ENCODE measurements at regions not wholly inside any gene's neighbourhood (a gene's known extent, or its start where the extent isn't known, plus 50 kb on each side); places are given as distances from the start of the nearest gene placed in this dataset.

DNA sequence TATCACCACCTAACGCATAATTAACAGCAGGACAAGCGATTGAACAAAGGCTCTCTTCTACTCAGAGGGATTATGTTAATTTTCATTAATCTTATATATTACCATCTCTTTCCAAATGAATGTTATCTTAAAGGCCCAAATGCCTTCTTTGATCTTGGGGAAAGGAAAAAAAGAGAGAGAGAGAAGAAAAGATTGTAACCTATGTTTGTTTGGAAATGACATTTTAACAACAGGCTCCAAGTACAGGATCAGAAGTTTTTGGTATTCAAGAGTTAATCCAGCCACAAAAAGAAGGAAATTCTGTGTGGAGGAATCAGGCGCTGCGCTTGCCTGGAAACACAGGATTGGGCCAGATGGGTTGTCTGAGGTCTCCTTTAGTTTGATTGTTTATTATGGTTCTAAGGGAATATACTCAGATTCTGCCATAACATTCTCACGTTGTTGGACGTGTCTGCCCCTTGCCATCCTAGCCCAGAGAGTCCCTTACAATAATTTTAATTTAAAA lies 100.7 kb upstream of the STX18 start:
- no peak overlapping the region for H3K4me3 ChIP-seq (ENCODE audit: low read length in 2 of 2)
- no peak for DNase-seq
- no peaks in the 10 kb centered on the region for H3K9me3 ChIP-seq (ENCODE audit: control insufficient read depth, low read length)
- H3K27ac ChIP-seq (ENCODE audit: low read depth in 1 of 2, low read length in 2 of 2): no peak overlapping the region
- intact Hi-C loops (cut with DNase I): no loop called here
- WGBS, 2 donors: 90 to 93% methylated on average over 6 of the region's 6 CpGs
- no peaks in the 10 kb centered on the region for H3K36me3 ChIP-seq (ENCODE audit: control insufficient read depth in 1 of 2, insufficient read depth in 2 of 2, low read length in 1 of 2)
- no peak for ATAC-seq (ENCODE audit: low FRiP score)
- H3K27me3 ChIP-seq (ENCODE audit: control insufficient read depth in 1 of 2, insufficient read depth in 2 of 2, low read length in 1 of 2): no peaks in the 10 kb centered on the region
- H3K4me1 ChIP-seq (ENCODE audit: control insufficient read depth in 1 of 2, insufficient read depth in 2 of 2, low read length in 2 of 2): no peaks in the 10 kb centered on the region

GRCh38 chr4:4641661-4642495 lies 100.0 kb upstream of the STX18 start:
- intact Hi-C loops (cut with DNase I): no loop called here
- H3K27ac ChIP-seq (ENCODE audit: low read depth in 1 of 2, low read length in 2 of 2): no peak overlapping the region
- no peaks in the 10 kb centered on the region for H3K36me3 ChIP-seq (ENCODE audit: control insufficient read depth in 1 of 2, insufficient read depth in 2 of 2, low read length in 1 of 2)
- WGBS, 2 donors: 79 to 83% methylated on average over 23 of the region's 23 CpGs
- H3K27me3 ChIP-seq (ENCODE audit: control insufficient read depth in 1 of 2, insufficient read depth in 2 of 2, low read length in 1 of 2): no peaks in the 10 kb centered on the region
- H3K4me1 ChIP-seq (ENCODE audit: control insufficient read depth in 1 of 2, insufficient read depth in 2 of 2, low read length in 2 of 2): no peaks in the 10 kb centered on the region
- no peak overlapping the region for H3K4me3 ChIP-seq (ENCODE audit: low read length in 2 of 2)
- no peaks in the 10 kb centered on the region for H3K9me3 ChIP-seq (ENCODE audit: control insufficient read depth, low read length)
- no peak for ATAC-seq (ENCODE audit: low FRiP score)
- no peak for DNase-seq

DNA sequence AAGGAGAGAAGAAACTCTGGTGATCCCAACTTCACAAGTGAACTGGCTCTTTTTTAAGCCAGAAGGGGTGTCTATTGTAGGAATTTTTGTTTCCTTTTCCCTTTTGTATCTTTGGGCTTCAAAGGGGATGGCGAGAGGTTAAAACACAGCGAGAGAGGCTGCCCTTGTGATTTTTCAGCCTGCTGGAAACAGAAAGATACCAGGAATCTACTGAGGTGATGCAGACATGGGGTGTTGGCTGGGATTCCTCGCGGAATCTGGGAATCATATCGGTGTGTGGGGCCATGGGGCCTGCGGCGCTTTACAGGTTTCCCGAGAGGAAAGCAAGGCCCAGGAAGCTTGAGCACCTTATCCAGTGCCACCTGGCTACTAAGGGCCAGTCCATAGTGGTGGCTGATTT lies 99.4 kb upstream of the STX18 start:
- Histone ChIP-seq H3K27me3 (ENCODE audit: control insufficient read depth in 1 of 2, insufficient read depth in 2 of 2, low read length in 1 of 2) (no peaks in the 10 kb centered on the region), H3K4me3 (ENCODE audit: low read length in 2 of 2) (no peak overlapping the region), H3K36me3 (ENCODE audit: control insufficient read depth in 1 of 2, insufficient read depth in 2 of 2, low read length in 1 of 2) (no peaks in the 10 kb centered on the region), H3K27ac (ENCODE audit: low read depth in 1 of 2, low read length in 2 of 2) (no peak overlapping the region), H3K4me1 (ENCODE audit: control insufficient read depth in 1 of 2, insufficient read depth in 2 of 2, low read length in 2 of 2) (no peaks in the 10 kb centered on the region), H3K9me3 (ENCODE audit: control insufficient read depth, low read length) (no peaks in the 10 kb centered on the region)
- 86 to 90% methylated on average over 8 of the region's 8 CpGs for WGBS, 2 donors
- no peak for DNase-seq
- no peak for ATAC-seq (ENCODE audit: low FRiP score)
- intact Hi-C loops (cut with DNase I): no loop called here

GRCh38 chr4:4640692-4641091 lies 98.8 kb upstream of the STX18 start:
- intact Hi-C loops (cut with DNase I): no loop called here
- Histone ChIP-seq H3K36me3 (ENCODE audit: control insufficient read depth in 1 of 2, insufficient read depth in 2 of 2, low read length in 1 of 2) (no peaks in the 10 kb centered on the region), H3K4me1 (ENCODE audit: control insufficient read depth in 1 of 2, insufficient read depth in 2 of 2, low read length in 2 of 2) (no peaks in the 10 kb centered on the region), H3K27ac (ENCODE audit: low read depth in 1 of 2, low read length in 2 of 2) (no peak overlapping the region), H3K27me3 (ENCODE audit: control insufficient read depth in 1 of 2, insufficient read depth in 2 of 2, low read length in 1 of 2) (no peaks in the 10 kb centered on the region), H3K4me3 (ENCODE audit: low read length in 2 of 2) (no peak overlapping the region), H3K9me3 (ENCODE audit: control insufficient read depth, low read length) (no peaks in the 10 kb centered on the region)
- no peak for ATAC-seq (ENCODE audit: low FRiP score)
- 36 to 72% methylated on average over 8 to 10 of the region's 10 CpGs for WGBS, 2 donors
- DNase-seq: no peak

GRCh38 chr4:4639370-4639769 lies 97.5 kb upstream of the STX18 start:
- Histone ChIP-seq H3K27ac (ENCODE audit: low read depth in 1 of 2, low read length in 2 of 2) (no peak overlapping the region), H3K4me1 (ENCODE audit: control insufficient read depth in 1 of 2, insufficient read depth in 2 of 2, low read length in 2 of 2) (no peaks in the 10 kb centered on the region), H3K27me3 (ENCODE audit: control insufficient read depth in 1 of 2, insufficient read depth in 2 of 2, low read length in 1 of 2) (no peaks in the 10 kb centered on the region), H3K4me3 (ENCODE audit: low read length in 2 of 2) (no peak overlapping the region), H3K9me3 (ENCODE audit: control insufficient read depth, low read length) (no peaks in the 10 kb centered on the region), H3K36me3 (ENCODE audit: control insufficient read depth in 1 of 2, insufficient read depth in 2 of 2, low read length in 1 of 2) (no peaks in the 10 kb centered on the region)
- intact Hi-C loops (cut with DNase I): no loop called here
- ATAC-seq (ENCODE audit: low FRiP score) (no peak), DNase-seq (no peak)
- WGBS, 2 donors: 76 to 83% methylated on average over 3 of the region's 3 CpGs

DNA sequence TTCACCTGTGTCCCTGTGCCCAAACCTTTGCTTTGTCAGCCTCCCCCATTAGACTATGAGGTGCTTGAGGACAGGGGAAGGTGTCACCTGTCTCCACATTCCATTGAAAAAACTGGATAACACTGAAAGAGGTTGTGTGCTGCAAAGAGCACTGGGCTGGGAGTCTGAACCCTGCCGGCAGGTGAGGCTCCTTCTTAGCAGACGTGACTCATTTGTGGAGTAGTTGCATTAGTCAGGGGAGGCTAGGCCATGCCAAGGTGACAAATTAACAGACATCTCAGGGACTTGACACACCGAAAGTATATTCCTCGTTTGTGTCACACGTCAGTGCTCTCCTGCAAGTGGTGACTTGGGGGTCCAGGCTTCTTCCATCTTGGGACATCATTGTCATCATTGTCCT lies 95.9 kb upstream of the STX18 start:
- H3K4me3 ChIP-seq (ENCODE audit: low read length in 2 of 2): no peak overlapping the region
- H3K27ac ChIP-seq (ENCODE audit: low read depth in 1 of 2, low read length in 2 of 2): no peak overlapping the region
- DNase-seq (no peak), ATAC-seq (ENCODE audit: low FRiP score) (no peak)
- no peaks in the 10 kb centered on the region for H3K36me3 ChIP-seq (ENCODE audit: control insufficient read depth in 1 of 2, insufficient read depth in 2 of 2, low read length in 1 of 2)
- 96 to 97% methylated on average over 5 of the region's 5 CpGs for WGBS, 2 donors
- no peaks in the 10 kb centered on the region for H3K4me1 ChIP-seq (ENCODE audit: control insufficient read depth in 1 of 2, insufficient read depth in 2 of 2, low read length in 2 of 2)
- H3K9me3 ChIP-seq (ENCODE audit: control insufficient read depth, low read length): no peaks in the 10 kb centered on the region
- H3K27me3 ChIP-seq (ENCODE audit: control insufficient read depth in 1 of 2, insufficient read depth in 2 of 2, low read length in 1 of 2): no peaks in the 10 kb centered on the region
- intact Hi-C loops (cut with DNase I): no loop called here

DNA sequence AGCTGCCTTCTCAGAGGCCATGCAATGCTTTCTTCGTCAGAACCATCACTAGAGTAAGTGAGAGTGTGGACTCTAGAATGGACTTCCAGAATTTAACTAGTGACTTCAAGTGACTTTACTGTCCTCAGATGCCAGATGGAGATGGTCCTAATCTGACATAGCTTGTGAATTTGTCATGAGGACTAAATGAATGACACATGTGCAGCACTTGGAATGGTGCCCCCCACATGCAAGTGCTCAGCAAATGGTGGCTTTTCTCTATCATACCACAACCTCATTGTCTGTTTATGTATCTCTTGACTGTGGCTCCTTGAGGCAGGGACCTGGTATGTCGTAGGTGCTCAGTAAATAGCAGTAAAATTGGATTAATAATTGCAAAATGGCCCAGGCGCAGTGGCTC lies 91.6 kb upstream of the STX18 start:
- no peak for DNase-seq
- no peak for ATAC-seq (ENCODE audit: low FRiP score)
- Histone ChIP-seq H3K4me3 (ENCODE audit: low read length in 2 of 2) (no peak overlapping the region), H3K9me3 (ENCODE audit: control insufficient read depth, low read length) (no peaks in the 10 kb centered on the region), H3K27me3 (ENCODE audit: control insufficient read depth in 1 of 2, insufficient read depth in 2 of 2, low read length in 1 of 2) (no peaks in the 10 kb centered on the region), H3K36me3 (ENCODE audit: control insufficient read depth in 1 of 2, insufficient read depth in 2 of 2, low read length in 1 of 2) (no peaks in the 10 kb centered on the region), H3K27ac (ENCODE audit: low read depth in 1 of 2, low read length in 2 of 2) (no peak overlapping the region), H3K4me1 (ENCODE audit: control insufficient read depth in 1 of 2, insufficient read depth in 2 of 2, low read length in 2 of 2) (no peaks in the 10 kb centered on the region)
- intact Hi-C loops (cut with DNase I): no loop called here
- 94 to 97% methylated on average over 3 of the region's 3 CpGs for WGBS, 2 donors

GRCh38 chr4:4631150-4631549 lies 89.3 kb upstream of the STX18 start:
- Histone ChIP-seq H3K27me3 (ENCODE audit: control insufficient read depth in 1 of 2, insufficient read depth in 2 of 2, low read length in 1 of 2) (no peaks in the 10 kb centered on the region), H3K9me3 (ENCODE audit: control insufficient read depth, low read length) (no peaks in the 10 kb centered on the region), H3K27ac (ENCODE audit: low read depth in 1 of 2, low read length in 2 of 2) (no peak overlapping the region), H3K4me3 (ENCODE audit: low read length in 2 of 2) (no peak overlapping the region), H3K36me3 (ENCODE audit: control insufficient read depth in 1 of 2, insufficient read depth in 2 of 2, low read length in 1 of 2) (peaks cover 0 to 1% of the 10 kb centered on the region in 2 donors), H3K4me1 (ENCODE audit: control insufficient read depth in 1 of 2, insufficient read depth in 2 of 2, low read length in 2 of 2) (no peaks in the 10 kb centered on the region)
- DNase-seq (no peak), ATAC-seq (ENCODE audit: low FRiP score) (no peak)
- intact Hi-C loops (cut with DNase I): no loop called here

DNA sequence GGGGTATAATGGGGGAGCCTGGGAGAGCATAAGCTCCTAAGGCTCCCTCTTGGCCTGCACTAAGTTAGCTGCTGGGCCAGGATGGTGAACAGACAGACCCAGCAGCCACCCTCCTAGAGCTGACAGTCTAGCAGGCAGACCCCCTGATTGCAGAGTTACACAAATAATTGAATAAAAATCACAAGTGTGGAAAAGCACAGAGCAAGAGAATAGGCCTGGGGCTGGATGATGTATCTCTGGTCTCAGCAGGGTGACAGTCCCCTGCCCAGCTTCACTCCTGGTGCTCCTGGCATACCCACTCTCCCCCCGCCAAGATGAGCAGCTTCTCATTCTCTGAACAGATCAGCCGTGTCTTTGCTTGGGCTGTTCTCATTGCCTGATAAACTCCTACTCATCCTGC lies 86.1 kb upstream of the STX18 start:
- Histone ChIP-seq H3K4me3 (ENCODE audit: low read length in 2 of 2) (no peak overlapping the region), H3K36me3 (ENCODE audit: control insufficient read depth in 1 of 2, insufficient read depth in 2 of 2, low read length in 1 of 2) (peaks cover 0 to 1% of the 10 kb centered on the region in 2 donors), H3K27me3 (ENCODE audit: control insufficient read depth in 1 of 2, insufficient read depth in 2 of 2, low read length in 1 of 2) (no peaks in the 10 kb centered on the region), H3K9me3 (ENCODE audit: control insufficient read depth, low read length) (no peaks in the 10 kb centered on the region), H3K27ac (ENCODE audit: low read depth in 1 of 2, low read length in 2 of 2) (no peak overlapping the region), H3K4me1 (ENCODE audit: control insufficient read depth in 1 of 2, insufficient read depth in 2 of 2, low read length in 2 of 2) (no peaks in the 10 kb centered on the region)
- intact Hi-C loops (cut with DNase I): no loop called here
- WGBS, 2 donors: 89 to 95% methylated on average over 2 of the region's 2 CpGs
- DNase-seq: no peak
- no peak for ATAC-seq (ENCODE audit: low FRiP score)
